Cardiac fibroblast (primary cell): ENCODE measurements at regions not wholly inside any gene's neighbourhood (a gene's known extent, or its start where the extent isn't known, plus 50 kb on each side); places are given as distances from the start of the nearest gene placed in this dataset.

Experiments used
- DNase-seq, 2 donors: peaks; one replicate each; pipeline versions ENCODE4 v3.0.0 to v3.0.0-alpha.2; 2010; ENCODE audit warnings: low read depth in 2 of 2
- H3K4me3 ChIP-seq, 2 donors: replicated peaks in 1 of 2; 1 replicate in 1 of 2; 2 replicates in 1 of 2; pipeline ENCODE4 v1.5.1; 2011; ENCODE audit warnings: low read depth in 2 of 2, low read length in 2 of 2, mild to moderate bottlenecking in 2 of 2, moderate library complexity in 1 of 2
- CTCF ChIP-seq: IDR thresholded peaks from one replicate; pipeline ENCODE4 v1.5.1; 2011; ENCODE audit warnings: low read depth, mild to moderate bottlenecking, low read length, inconsistent platforms

DNA sequence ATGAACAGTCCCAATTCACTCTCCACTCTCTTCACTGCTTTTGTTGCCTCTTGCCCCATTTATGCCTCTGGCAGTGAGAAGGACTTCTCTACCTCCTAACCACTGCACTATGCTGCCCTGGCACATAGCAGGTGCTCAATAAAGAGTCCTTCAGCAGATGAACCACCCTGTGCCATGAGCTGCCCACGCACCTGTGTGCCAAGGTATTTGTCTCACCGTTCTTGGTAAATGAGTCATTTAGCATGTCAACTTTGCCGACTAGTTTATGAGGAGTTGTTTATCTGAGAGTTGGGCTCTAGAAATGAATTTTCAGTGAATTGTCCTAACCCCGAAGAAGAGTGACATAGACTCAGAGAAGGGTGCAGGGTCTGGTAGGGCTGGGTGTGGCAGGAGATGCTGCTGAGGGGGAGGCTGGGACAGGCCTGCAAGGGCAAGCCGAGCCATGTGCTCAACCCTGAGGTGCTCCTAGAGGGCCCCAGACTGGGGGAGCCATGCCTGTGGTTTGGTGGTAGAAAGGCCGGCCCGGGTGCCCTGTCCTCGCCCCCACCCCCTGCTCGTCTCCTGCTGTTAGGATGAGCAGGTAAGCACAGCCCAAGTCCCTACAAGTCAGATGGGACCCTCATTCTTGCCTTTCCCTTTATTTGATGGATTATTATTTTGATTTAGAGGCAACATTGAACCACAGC, 654.5 kb downstream of the MATN1 start:
- H3K4me3 ChIP-seq: no peak overlapping the region
- no peak for DNase-seq
- no peak for TF ChIP-seq CTCF

DNA sequence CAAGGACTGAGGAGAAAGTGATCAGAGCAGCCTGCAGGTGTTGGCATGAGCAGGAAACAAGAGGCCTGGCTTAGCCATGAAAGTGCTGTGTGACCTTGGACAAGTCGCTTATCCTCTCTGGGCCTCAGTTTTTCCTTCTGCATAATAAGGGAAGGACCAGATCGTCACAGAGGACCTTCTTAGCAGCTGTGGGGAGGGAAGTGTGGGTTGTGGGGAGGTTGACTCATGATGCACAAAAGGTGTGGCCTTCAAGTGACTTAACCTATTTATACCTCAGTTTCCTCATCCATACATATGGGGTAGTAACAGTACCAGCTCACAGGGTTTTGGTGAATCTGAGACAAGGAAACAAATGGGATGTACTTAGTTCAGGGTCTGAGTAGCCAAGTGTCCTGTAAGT, 658.8 kb downstream of the MATN1 start:
- DNase-seq: no peak
- TF ChIP-seq CTCF: no peak
- H3K4me3 ChIP-seq: no peak overlapping the region

- DNase-seq: no peak
- no peak overlapping the region for H3K4me3 ChIP-seq
- no peak for TF ChIP-seq CTCF
Measured at GRCh38 chr1:30063621-30064280, 659.6 kb downstream of the MATN1 start.

DNA sequence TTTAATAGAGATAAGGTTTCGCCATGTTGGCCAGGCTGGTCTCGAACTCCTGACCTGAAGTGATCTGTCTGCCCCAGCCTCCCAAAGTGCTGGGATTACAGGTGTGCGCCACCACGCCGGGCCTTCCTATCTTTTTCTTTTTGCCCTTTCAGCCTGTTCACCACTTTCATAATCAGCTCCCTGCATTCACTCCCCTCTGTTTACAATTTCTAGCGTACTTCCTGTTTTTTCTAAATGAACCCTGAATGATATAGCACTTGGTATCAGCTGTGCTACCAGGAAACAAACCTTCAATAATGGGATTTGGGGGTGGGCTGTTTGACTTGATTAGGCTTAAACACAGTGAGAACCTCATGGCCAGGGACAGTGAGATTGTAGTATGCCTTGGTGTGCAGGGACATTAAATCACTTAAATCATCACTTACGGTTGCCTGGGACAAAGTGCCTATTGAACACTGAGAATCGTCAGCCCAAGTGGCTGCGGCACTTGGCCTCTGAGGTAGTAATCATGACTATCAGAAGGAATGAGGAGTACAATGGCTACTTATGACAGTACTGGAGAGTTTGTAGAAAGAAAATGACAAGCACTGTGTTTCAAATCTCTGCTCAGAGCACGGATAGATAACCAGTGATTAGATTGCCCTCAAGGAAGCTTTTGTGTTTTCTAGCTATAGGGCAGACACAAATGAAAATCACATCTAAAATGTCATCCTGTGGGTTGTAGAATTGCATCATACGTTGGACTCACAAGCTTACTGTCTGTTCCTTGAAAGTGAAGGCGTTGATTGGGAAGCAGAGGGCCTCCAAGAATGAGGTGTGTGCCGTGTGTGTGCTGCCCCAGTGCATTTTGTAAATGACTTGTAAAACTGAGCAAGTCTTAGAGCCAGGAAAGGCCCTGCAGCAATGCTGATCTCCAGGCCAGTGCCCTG, 661.8 kb downstream of the MATN1 start:
- H3K4me3 ChIP-seq: no peak overlapping the region
- DNase-seq: no peak
- TF ChIP-seq CTCF: no peak

DNA sequence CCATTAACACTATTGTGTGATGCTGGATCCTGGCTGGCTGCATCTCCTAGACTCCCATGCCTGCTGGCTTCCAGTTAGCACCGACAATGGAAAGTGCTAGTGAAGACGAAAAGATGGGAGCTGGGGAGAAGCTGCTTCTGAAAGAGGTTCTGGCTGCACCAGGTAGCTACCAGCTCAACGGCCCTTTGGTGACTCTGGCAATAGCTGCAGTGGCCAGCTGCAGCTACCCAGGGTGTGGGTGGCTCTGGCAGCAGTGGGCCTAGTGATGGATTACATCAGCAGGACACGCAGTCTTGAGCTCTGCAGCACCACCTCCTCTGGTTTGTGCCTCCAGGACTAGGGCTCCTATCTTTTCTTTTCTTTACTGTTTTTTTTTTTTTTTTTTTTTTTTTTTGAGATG, 662.6 kb downstream of the MATN1 start:
- no peak for DNase-seq
- TF ChIP-seq CTCF: no peak
- no peak overlapping the region for H3K4me3 ChIP-seq

- peak; percentile 12 to 24 for DNase-seq
- no peak overlapping the region for H3K4me3 ChIP-seq
- no peak for TF ChIP-seq CTCF
Measured at GRCh38 chr1:30058970-30059369, 664.4 kb downstream of the MATN1 start.
